Right lobe of liver (tissue), 6 donors: ENCODE measurements at regions not wholly inside any gene's neighbourhood (a gene's known extent, or its start where the extent isn't known, plus 50 kb on each side); places are given as distances from the start of the nearest gene placed in this dataset.

ENCODE experiments used
- ATAC-seq, 4 donors: fragments of 200-7000 bp; cut with Tn5 transposase; one replicate each; pipeline ENCODE4 v1.9.1; 2020; ENCODE audit warnings: mild to moderate bottlenecking in 4 of 4, moderate library complexity in 4 of 4
- DNase-seq, 3 donors: peaks; one replicate each; pipeline ENCODE4 v3.0.0-alpha.2; 2020
- H3K27ac ChIP-seq, 3 donors: fragments of 200-600 bp; one replicate each; pipeline ENCODE4 v1.8.0; 2022
- H3K27me3 ChIP-seq, 2 donors: fragments of 200-600 bp; one replicate each; pipeline ENCODE4 v1.8.0; 2022
- H3K36me3 ChIP-seq, 4 donors: fragments of 200-600 bp; sonication (generic) in 1 of 4; one replicate each; pipeline versions ENCODE4 v1.5.1 to v1.8.0; 2017 to 2022; ENCODE audit warnings: control low read depth in 1 of 4
- H3K4me1 ChIP-seq, 4 donors: fragments of 200-600 bp; sonication (generic) in 1 of 4; one replicate each; pipeline versions ENCODE4 v1.5.1 to v1.8.0; 2017 to 2022; ENCODE audit warnings: control low read depth in 1 of 4
- H3K4me3 ChIP-seq, 3 donors: fragments of 200-600 bp; one replicate each; pipeline ENCODE4 v1.8.0; 2022
- H3K9me3 ChIP-seq, 4 donors: fragments of 200-600 bp; sonication (generic) in 1 of 4; one replicate each; pipeline versions ENCODE4 v1.5.1 to v1.8.0; 2017 to 2022; ENCODE audit warnings: control low read depth in 1 of 4
- CTCF ChIP-seq, 4 donors: fragments of 200-600 bp in 3 of 4; fragments of 450-650 bp in 1 of 4; IDR thresholded peaks; one replicate each; pipeline versions ENCODE4 v1.5.1 to v1.8.0; 2016 to 2022; ENCODE audit warnings: antibody characterized with exemption in 4 of 4, mild to moderate bottlenecking in 2 of 4
- POLR2A ChIP-seq: fragments of 450-650 bp; IDR thresholded peaks from one replicate; pipeline ENCODE4 v1.6.1; 2017; ENCODE audit warnings: antibody characterized with exemption, mild to moderate bottlenecking
- WGBS: methylation state at CpG from one replicate; pipeline ENCODE4 v1.1.6; 2018; ENCODE audit warnings: low coverage, low lambda C conversion rate; ENCODE audit not compliant: insufficient coverage; ENCODE audit errors: missing lambda C conversion rate; 5-methylcytosine and 5-hydroxymethylcytosine counted together
- intact Hi-C, 2 donors: fragments of 100-400 bp; cut with DNase I; formaldehyde crosslinking; loops; one replicate each; pipeline versions ENCODE4 v1.11.2 to v1.14.1; 2022
- donor health status: DM: no; HTN: yes; CAD: no.
- donor health status: DM: no; HTN: no; CAD: no.
- donor health status: DM: no; HTN: no; CAD: no.
- donor health status: DM: no; HTN: yes; CAD: no.
- donor health status: DM: no; HTN: yes; CAD: no.

GRCh38 chr15:88707771-88708654, 69.2 kb downstream of the ISG20 start:
- peaks cover 4 to 8% of the 10 kb centered on the region in 2 donors for H3K27me3 ChIP-seq
- H3K36me3 ChIP-seq = no peaks in the 10 kb centered on the region
- ATAC-seq = no peak
- 63% methylated on average over 4 of the region's 8 CpGs for WGBS
- DNase-seq = no peak
- intact Hi-C loops = no loop called here
- no peaks in the 10 kb centered on the region for H3K4me1 ChIP-seq
- no peak overlapping the region for H3K4me3 ChIP-seq
- no peak overlapping the region for H3K27ac ChIP-seq
- TF ChIP-seq POLR2A = no peak
- no peak for TF ChIP-seq CTCF (IDR thresholded peaks at IDR 0.05)
- no peaks in the 10 kb centered on the region for H3K9me3 ChIP-seq

GRCh38 chr15:88708655-88709054, 69.8 kb downstream of the ISG20 start:
- 46% methylated on average over 5 of the region's 8 CpGs for WGBS
- DNase-seq = no peak
- ATAC-seq = no peak
- TF ChIP-seq POLR2A (no peak), CTCF (IDR thresholded peaks at IDR 0.05) (no peak)
- H3K27me3 ChIP-seq = peaks cover 4 to 8% of the 10 kb centered on the region in 2 donors
- H3K9me3 ChIP-seq = no peaks in the 10 kb centered on the region
- H3K36me3 ChIP-seq = no peaks in the 10 kb centered on the region
- no peaks in the 10 kb centered on the region for H3K4me1 ChIP-seq
- H3K4me3 ChIP-seq = no peak overlapping the region
- intact Hi-C loops = no loop called here
- no peak overlapping the region for H3K27ac ChIP-seq

- TF ChIP-seq POLR2A (no peak), CTCF (IDR thresholded peaks at IDR 0.05) (no peak)
- no peak overlapping the region for H3K4me3 ChIP-seq
- no peaks in the 10 kb centered on the region for H3K36me3 ChIP-seq
- ATAC-seq (no peak), DNase-seq (no peak)
- intact Hi-C loops = no loop called here
- no peaks in the 10 kb centered on the region for H3K4me1 ChIP-seq
- peaks cover 0 to 8% of the 10 kb centered on the region in 2 donors for H3K27me3 ChIP-seq
- 56% methylated on average over 9 of the region's 10 CpGs for WGBS
- no peaks in the 10 kb centered on the region for H3K9me3 ChIP-seq
- no peak overlapping the region for H3K27ac ChIP-seq
Observed at GRCh38 chr15:88710027-88710715, 71.4 kb downstream of the ISG20 start.

GRCh38 chr15:88711806-88712205, 73.0 kb downstream of the ISG20 start:
- DNase-seq (no peak), ATAC-seq (no peak)
- 33% methylated on average over 1 of the region's 4 CpGs for WGBS
- Histone ChIP-seq H3K27ac (no peak overlapping the region), H3K36me3 (no peaks in the 10 kb centered on the region), H3K27me3 (no peaks in the 10 kb centered on the region), H3K4me1 (no peaks in the 10 kb centered on the region), H3K4me3 (no peak overlapping the region), H3K9me3 (no peaks in the 10 kb centered on the region)
- intact Hi-C loops = no loop called here
- no peak for TF ChIP-seq POLR2A
- no peak for TF ChIP-seq CTCF (IDR thresholded peaks at IDR 0.05)
